HCT116 (cell line): ENCODE measurements at regions not wholly inside any gene's neighbourhood (a gene's known extent, or its start where the extent isn't known, plus 50 kb on each side); places are given as distances from the start of the nearest gene placed in this dataset.

Source experiments
- EGR1 ChIP-seq: IDR thresholded peaks from 2 replicates; pipeline ENCODE4 v1.6.1; 2012; ENCODE audit warnings: low read depth
- EZH2phosphoT487 ChIP-seq: fragments of 200-600 bp; IDR thresholded peaks from 2 replicates; pipeline ENCODE4 v1.6.1; 2018; ENCODE audit warnings: antibody characterized with exemption, borderline replicate concordance
- POLR2A ChIP-seq: IDR thresholded peaks from 2 replicates; pipeline ENCODE4 v1.7.0; 2011; ENCODE audit warnings: borderline replicate concordance; ENCODE audit not compliant: insufficient read depth, insufficient read length; ENCODE audit errors: extremely low read depth
- YY1 ChIP-seq: IDR thresholded peaks from 2 replicates; pipeline ENCODE4 v1.6.1; 2011; ENCODE audit warnings: low read length, low read depth, moderate library complexity, mild to moderate bottlenecking; ENCODE audit not compliant: insufficient replicate concordance; ENCODE audit errors: extremely low read depth
- ZNF274 ChIP-seq: fragments of 200-500 bp; sonication (Bioruptor generic); IDR thresholded peaks from 2 replicates; pipeline ENCODE4 v1.6.1; 2014; ENCODE audit warnings: mild to moderate bottlenecking, low read depth, low read length, inconsistent platforms
- TF ChIP-seq, protein P1 (sequence below): IDR thresholded peaks from 2 replicates; pipeline ENCODE4 v1.6.1; 2012; ENCODE audit warnings: low read depth
- TF ChIP-seq, protein P2 (sequence below): IDR thresholded peaks from 2 replicates; pipeline ENCODE4 v1.6.1; 2012
- TF ChIP-seq, protein P3 (sequence below), 3 experiments: fragments of 200-600 bp in 1 of 3; sonication (generic) in 1 of 3; IDR thresholded peaks in 2 of 3; conservative IDR thresholded peaks in 1 of 3; 2 replicates each; pipeline ENCODE4 v1.5.1; 2012 to 2017; ENCODE audit warnings: low read depth in 2 of 3, low read length in 2 of 3, antibody characterized with exemption in 1 of 3, borderline replicate concordance in 1 of 3, control low read depth in 1 of 3, mild to moderate bottlenecking in 1 of 3, mixed read lengths in 1 of 3, mixed run types in 1 of 3, moderate library complexity in 1 of 3; ENCODE audit not compliant: insufficient read depth in 1 of 3

DNA sequence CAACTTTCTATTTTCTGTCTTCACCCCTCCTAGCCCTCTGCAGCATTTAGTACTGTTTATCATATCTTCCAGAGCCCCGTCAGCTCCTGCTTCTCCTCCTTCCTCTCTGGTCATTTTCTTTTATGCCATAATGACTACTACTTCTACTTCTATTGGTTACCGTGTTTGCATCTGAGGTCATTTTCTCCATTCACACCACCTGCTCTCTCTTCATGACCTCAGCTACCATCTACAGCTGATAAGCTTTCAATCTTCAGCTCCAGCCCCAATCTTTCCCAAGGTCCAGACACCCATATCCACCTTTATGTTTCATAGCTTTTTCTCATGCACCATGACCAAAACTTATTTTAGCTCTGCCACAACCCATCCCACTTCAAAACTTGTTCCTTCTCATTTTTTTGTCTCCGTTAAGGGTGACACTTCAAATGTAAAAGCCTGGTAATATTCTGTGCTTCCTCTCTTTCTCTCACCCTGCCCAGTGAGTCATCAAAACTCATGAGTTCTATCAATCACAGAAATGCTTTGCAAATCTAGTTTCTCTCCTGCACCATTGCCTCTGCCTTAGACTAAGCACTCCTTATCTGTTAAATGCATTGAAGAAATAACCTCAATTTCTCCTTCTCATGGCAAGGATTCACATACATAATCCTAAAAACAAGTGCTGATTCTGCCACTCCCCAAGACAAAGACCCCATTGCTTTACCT is 71.3 kb upstream of the IQCM start:
- TF ChIP-seq ZNF274 (no peak), EZH2phosphoT487 (no peak), YY1 (no peak), POLR2A (no peak), EGR1 (no peak)
- TF ChIP-seq, protein P1, sequence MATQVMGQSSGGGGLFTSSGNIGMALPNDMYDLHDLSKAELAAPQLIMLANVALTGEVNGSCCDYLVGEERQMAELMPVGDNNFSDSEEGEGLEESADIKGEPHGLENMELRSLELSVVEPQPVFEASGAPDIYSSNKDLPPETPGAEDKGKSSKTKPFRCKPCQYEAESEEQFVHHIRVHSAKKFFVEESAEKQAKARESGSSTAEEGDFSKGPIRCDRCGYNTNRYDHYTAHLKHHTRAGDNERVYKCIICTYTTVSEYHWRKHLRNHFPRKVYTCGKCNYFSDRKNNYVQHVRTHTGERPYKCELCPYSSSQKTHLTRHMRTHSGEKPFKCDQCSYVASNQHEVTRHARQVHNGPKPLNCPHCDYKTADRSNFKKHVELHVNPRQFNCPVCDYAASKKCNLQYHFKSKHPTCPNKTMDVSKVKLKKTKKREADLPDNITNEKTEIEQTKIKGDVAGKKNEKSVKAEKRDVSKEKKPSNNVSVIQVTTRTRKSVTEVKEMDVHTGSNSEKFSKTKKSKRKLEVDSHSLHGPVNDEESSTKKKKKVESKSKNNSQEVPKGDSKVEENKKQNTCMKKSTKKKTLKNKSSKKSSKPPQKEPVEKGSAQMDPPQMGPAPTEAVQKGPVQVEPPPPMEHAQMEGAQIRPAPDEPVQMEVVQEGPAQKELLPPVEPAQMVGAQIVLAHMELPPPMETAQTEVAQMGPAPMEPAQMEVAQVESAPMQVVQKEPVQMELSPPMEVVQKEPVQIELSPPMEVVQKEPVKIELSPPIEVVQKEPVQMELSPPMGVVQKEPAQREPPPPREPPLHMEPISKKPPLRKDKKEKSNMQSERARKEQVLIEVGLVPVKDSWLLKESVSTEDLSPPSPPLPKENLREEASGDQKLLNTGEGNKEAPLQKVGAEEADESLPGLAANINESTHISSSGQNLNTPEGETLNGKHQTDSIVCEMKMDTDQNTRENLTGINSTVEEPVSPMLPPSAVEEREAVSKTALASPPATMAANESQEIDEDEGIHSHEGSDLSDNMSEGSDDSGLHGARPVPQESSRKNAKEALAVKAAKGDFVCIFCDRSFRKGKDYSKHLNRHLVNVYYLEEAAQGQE = no peak
- TF ChIP-seq, protein P2, sequence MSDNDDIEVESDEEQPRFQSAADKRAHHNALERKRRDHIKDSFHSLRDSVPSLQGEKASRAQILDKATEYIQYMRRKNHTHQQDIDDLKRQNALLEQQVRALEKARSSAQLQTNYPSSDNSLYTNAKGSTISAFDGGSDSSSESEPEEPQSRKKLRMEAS = no peak
- TF ChIP-seq, protein P3, sequence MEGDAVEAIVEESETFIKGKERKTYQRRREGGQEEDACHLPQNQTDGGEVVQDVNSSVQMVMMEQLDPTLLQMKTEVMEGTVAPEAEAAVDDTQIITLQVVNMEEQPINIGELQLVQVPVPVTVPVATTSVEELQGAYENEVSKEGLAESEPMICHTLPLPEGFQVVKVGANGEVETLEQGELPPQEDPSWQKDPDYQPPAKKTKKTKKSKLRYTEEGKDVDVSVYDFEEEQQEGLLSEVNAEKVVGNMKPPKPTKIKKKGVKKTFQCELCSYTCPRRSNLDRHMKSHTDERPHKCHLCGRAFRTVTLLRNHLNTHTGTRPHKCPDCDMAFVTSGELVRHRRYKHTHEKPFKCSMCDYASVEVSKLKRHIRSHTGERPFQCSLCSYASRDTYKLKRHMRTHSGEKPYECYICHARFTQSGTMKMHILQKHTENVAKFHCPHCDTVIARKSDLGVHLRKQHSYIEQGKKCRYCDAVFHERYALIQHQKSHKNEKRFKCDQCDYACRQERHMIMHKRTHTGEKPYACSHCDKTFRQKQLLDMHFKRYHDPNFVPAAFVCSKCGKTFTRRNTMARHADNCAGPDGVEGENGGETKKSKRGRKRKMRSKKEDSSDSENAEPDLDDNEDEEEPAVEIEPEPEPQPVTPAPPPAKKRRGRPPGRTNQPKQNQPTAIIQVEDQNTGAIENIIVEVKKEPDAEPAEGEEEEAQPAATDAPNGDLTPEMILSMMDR (IDR thresholded peaks at IDR 0.05 in 2 of 3, conservative IDR thresholded peaks at IDR 0.05 in 1 of 3; ENCODE audit: borderline replicate concordance in 1 of 3, insufficient read depth in 1 of 3, low read depth in 2 of 3, low read length in 2 of 3) = no peak
